SIG-M5 treated with dmso at 0.1 percent for 504 hours (cell line): ENCODE measurements at regions not wholly inside any gene's neighbourhood (a gene's known extent, or its start where the extent isn't known, plus 50 kb on each side); places are given as distances from the start of the nearest gene placed in this dataset.

Experiments used
- DNase-seq: peaks from one replicate; lab custom pipeline; 2025; ENCODE audit not compliant: unreplicated experiment; lab: John Stamatoyannopoulos, UW

DNA sequence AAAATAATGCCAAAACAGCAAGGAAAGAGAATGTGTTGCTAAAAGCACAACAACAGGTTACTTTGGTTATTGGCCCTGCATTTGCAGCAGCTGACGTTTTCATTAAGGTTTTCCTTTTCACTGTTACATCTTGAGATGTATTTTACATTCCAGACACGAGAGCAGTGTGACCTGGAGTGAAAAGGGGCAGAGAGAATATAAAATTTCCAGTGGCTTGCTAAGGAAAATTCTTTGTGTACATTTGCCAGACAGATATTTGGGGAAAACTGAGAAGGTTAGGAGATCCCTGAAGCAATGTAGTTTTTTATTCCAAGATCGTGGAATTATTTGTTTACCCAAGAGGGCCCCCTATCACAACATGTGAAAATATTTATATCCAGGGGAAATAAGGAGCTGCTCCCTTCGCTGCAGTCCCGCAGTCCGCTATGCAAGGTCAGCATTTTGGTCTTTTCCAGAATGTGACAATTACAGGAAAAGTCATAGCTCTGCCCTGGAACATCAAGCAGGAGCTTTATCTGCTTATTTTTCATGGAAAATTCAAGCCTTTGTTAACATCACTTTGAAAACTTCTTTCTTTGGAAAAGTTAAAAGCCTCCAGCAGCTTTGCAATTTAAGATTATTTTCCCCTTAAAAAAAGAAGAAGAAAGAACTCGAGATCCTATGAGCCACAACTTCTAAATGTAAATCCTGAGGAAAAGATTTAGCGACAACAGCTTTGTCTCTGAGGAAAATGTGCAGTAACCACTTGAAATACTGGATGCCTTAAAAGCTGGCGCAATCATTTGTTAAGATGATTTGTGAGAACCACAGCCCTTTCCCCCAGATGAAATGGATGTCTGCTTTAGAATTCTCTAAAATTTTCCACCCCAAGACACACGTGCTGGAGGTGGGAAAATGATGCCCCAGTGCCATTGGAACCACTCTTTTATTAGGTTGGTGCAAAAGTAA is 256.4 kb upstream of the TPM1 start:
- DNase-seq = no peak

DNA sequence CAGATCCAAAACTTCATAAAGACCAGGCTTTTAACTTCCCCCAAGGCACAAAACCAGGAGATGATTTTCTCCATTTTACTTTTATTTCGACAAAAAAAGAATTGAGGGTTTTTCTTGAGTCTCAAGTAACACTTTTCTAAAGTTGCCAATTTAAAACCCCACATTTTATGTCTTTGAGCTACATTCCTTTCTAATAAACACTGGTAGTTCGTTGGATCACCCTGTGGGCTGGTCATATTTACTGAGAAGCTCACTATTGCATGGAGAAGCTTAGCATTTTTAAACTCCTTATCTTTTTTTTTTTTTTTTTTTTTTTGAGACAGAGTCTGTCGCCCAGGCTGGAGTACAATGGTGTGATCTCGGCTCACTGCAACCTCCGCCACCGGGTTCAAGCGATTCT is 255.1 kb upstream of the TPM1 start:
- DNase-seq = no peak

DNA sequence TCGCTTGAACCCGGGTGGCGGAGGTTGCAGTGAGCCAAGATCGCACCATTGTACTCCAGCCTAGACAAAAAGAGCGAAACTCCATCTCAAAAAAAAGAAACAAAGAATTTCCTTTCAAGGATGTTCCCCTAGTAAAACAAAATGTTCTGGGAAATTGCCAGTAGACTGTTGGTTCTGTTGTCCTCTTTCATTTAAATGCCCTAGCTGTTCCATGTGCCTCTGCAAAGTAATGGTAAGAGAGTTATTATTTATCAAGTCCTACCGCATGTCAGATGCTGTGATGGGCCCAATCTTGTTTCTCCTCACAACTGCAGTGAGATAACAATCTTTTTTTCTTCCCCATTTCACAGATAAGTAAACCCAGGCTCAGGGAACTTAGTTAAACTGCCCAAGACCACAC is 254.3 kb upstream of the TPM1 start:
- no peak for DNase-seq

DNA sequence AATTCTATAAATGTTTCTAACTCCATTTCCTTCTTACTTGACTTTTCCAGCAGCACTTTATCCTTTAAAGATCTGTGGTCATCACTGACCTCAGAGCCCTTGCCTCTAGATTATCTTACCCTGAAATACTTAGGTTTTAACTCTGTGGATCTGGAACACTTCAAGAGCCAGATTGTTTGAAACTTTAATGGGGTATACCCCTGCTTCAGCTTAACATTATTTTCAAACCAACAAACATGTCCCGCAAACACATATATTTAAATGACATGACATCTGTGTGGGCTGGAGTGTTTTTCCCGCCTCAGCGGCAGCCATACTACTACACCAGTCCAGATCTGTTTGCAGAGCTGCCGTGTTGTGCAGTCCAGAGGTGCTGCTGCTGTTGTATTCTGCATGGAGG is 252.0 kb upstream of the TPM1 start:
- DNase-seq = no peak

DNA sequence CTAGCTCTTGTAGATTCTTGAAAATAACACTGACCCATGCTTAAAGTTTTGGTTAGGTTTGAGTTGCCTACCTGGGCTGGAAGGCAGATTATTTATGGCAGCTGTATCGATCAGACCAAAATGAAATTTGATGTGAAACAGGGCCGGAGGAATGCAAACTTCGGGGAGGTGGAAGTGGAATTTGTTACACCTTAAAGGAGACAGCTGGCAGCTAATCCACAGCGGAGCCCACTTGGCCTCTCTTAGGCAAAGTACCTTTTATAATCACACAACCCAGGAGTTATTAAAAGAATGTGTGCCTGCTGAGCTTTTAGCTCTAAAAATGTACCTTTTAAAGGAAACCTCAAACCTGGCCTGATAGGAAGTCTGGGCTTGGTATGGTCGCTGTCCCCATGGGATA is 250.9 kb upstream of the TPM1 start:
- DNase-seq = no peak

DNA sequence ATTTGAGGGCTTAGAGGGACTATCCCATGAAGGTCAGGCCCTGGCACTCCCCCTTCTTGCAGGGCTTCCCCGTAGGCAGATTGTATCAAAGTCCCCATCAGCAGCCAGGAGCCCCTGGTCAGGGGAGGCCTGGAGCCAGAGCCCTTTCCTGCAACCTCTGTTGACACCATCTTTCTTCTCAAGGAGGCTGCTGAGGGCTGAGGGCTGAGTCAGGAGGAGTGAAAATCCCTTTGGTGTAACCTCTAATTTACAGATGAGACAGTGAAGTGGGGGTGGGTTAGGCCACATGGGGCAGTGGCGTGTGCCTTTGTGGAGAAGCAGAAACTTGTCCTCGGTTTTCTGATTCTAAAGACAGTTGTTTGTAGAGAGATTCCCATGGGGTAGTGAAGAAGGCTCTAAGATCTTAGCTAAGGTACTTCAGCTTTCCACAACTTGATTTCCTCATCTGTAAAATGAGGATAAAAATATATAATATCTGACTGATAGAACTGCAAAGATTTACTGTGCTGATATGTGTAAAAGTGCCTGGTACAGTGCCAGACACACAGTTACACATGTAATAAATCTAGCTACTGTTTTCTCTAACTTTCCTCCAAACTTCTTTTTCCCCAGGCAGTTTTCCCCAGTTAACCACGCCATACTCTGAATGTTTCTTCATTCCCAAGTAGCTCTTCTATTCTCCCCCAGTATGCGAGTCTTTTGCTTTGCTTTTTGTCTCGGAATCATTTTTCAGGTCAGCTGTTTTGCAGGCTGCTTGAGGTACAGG is 249.4 kb upstream of the TPM1 start:
- no peak for DNase-seq

DNA sequence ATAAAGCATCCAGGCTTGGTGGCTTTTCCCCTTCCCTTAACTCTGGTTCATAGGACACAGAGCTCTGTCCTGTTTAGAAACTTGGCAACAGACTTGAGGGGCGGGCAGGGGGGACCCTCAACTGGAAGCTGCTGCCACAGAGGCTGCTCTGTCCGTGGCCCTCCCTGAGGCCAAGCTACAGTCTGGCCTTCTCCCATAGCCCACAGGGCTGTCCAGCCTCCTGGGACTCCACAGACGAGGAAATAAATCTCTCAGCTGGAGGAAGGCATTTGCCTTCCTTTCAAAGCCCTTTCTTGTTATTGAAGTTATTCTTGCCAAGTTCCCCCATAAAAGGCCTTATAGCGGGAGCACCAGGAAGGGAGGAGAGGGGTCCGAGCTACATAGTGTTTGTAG is 248.8 kb upstream of the TPM1 start:
- DNase-seq = no peak

DNA sequence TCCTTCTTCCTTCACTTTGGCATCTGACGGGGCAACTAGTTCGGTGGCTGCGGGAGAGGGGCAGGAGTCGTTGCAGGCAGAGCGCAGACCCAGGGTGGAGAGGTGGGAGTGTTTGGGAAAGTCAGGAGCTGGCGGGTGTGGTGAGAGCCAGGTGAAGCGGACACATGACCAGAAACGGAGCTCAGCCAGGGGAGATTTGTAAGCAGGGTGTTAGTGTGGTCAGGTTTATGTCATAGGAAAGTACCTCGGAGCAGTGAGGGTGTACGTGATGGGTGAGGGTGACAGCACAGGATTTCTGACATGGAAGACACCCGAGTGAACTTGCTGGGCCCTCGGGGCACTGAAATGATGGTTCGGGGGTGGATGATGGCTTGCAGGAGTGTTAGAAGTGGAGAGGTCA is 247.4 kb upstream of the TPM1 start:
- DNase-seq = no peak

DNA sequence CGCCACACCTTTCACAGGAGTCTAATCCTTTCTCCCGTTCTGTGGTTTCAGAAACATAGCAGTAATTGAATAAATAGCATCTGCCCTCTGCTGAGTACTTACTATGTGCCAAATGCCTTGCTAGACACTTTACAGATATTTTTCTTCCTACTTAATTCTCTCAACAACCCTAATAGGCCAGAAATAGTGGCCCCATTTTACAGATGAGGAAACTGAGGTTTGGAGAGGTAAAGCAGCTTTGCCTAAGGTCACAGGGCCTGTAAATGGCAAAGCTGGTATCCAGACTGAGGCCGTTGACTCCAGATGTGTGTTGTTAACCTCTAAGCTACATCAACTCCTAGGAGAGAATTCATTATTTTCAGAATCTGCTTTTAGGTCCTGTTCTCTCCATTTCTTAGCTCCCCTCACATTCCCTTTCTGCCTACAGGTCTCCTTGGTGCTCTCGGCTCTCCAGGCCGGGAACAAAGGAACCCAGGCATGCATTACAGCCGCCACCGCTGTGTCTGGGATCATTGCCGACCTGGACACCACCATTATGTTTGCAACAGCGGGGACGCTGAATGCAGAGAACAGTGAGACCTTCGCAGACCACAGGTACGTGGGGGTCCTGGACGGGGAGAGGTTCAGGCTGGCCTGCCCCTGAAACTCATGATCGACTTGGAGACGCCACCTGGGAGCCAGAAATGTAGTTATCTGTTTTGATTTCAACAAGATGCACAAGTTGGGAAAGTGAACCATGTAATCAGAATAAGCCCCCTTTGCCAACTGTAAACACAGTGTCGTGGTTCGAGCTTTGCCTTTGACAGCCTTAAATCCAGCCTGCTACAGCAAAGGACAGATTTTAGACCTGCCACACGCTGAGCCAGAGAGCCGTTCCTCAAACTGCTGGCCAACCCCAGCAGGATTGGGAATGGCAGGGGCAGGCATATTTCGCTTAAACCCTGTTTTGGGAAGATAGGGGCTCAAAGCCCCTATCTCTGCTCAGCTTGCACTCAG is 246.5 kb upstream of the TPM1 start:
- no peak for DNase-seq

DNA sequence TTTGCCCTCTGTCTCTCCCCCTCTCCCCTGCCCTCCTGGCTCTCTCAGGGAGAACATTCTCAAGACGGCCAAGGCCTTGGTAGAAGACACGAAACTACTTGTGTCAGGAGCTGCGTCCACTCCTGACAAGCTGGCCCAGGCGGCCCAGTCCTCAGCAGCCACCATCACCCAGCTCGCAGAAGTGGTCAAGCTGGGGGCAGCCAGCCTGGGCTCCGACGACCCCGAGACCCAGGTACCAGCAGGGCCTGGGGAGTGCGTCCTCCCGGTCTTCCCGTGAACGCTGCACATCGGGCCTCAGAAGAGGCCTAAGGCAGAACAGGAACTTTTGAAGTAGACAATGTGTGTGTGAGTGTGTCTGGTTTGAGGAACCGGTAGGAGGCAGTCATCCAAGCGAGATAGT is 245.4 kb upstream of the TPM1 start:
- no peak for DNase-seq

DNA sequence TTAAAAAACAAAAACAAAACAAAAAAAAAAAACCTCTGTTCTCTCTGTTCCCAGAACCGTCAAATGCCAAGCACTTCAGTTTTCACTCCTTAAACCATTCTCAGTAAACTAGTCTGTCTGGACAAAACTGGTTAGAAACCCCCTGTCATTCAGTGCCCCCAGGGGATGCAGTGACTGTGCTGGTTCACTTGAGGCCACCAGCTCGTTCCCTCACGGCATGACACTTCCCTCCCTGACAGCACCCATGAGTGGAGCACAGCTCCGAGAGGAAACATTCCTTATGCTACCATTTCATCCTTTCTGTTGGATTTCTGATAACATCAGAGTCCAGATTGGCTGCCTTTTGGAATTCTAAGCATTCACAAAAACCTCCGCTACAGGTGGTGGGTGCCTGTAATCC is 244.0 kb upstream of the TPM1 start:
- DNase-seq = no peak

DNA sequence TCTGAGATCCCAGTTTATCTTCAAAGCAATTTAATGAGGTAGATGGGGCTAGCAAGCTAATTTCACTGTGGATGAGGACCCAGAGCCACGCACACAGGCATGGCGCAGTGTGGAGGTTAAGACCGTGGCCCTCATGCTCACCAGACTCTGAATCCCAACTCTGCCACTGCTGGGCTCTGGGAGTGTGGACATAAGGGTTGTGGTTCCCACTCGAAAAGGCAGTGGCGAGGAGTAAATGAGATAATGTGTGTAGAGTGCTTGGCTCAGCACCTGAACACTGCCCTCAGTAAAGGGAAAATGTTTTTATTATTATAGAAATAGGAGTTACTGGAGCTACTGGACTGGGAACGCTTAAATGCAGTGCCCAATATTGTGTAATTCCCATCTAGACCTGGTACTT is 243.5 kb upstream of the TPM1 start:
- no peak for DNase-seq

DNA sequence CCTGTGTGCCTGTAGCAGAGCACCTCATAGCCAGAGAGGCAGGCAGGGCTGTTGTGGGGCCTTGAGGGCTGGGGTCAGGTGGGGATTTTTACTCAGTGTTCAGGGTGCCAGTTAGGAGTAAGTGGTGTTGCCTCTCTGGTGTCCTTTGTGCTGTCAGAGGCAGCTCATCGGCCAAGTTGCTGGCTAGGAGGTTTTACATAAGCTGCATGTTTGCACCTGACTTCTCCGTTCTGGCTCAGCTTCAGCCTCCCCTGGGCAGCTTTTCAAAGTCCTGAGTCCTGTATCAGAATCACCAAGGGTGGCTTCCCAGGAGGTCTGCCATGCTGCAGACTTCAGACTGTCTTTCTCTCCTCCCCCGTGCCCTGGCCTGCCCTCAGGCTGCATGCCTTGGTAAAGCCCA is 242.6 kb upstream of the TPM1 start:
- no peak for DNase-seq

DNA sequence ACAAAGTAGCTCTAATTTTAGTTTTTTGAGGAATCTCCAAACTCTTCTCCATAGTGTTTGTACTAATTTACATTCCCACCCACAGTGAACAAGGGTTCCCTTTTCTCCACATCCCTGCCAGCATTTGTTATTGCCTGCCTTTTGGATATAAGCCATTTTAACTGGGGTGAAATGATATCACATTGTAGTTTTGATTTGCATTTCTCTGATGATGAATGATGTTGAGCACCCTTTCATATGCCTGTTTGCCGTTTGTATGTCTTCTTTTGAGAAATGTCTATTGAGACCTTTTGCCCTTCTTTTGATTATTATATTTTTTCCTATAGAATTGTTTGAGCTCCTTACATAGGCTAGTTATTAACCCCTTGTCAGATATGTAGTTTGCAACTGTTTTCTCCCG is 239.9 kb upstream of the TPM1 start:
- no peak for DNase-seq

DNA sequence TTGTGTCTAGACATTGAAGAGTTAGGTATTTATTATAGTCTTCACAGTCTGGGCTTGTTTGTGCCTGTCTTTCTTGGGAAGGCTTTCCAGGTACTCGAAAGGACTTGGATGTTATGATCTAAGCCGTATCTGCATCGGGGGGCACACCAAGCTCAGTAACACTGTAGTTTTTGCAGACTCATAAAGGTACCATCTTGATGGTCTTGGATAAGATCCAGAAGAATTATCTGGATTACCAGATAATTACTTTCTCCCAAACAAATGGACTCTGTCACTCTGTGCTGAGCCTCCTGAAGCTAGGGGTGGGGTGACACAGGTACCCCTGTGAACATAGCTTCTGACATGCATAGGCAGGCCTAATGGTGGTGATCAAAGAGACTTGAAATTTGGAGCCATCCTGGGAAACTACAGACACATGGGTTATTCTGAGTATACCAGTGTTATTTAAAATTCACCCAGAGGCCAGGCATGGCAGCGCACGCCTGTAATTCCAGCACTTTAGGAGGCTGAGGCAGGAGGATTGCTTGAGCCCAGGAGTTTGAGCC is 238.6 kb upstream of the TPM1 start:
- DNase-seq = no peak

DNA sequence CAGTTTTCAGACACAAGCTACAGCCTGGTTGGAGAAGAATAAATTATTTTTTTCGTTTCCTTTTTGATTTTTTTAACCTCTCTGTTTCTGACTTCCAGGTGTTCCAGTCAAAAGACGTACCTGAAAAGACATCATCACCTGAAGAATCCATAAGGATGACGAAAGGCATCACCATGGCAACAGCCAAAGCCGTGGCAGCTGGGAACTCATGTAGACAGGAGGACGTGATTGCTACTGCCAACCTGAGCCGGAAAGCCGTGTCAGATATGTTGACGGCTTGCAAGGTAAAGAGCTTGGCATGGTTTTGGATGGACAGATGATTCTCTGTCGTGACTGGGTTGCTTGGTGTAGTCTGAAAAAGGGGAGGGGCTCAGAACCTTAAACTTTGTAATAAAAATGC is 237.0 kb upstream of the TPM1 start:
- no peak for DNase-seq

DNA sequence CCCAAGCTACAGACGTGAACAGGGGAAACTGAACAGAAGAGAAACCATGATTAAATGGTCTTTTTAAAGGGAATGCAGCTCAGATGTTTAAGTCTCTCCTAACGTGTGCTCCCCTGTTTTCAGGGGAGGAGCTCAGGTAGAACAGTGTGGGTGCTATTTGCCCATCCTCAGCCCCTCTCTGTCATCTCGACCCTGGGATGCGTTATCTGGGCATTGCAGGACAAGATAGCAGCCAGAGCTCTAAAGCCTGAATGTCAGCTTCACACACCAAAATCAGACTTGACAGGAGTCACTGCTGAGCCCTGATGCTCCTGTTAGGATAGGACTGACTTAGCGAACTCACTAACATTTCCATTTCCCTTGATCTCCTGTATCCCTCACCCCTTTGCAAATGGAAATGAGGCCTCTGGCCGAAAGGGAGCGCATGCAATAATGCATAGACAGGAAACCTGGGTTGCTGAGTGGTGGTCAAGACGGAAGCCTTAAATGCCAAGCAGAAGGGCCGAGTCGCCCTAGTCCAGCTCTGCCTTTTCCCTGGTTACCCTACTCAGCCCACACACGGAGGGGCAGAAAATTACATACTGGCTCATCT is 234.9 kb upstream of the TPM1 start:
- no peak for DNase-seq

DNA sequence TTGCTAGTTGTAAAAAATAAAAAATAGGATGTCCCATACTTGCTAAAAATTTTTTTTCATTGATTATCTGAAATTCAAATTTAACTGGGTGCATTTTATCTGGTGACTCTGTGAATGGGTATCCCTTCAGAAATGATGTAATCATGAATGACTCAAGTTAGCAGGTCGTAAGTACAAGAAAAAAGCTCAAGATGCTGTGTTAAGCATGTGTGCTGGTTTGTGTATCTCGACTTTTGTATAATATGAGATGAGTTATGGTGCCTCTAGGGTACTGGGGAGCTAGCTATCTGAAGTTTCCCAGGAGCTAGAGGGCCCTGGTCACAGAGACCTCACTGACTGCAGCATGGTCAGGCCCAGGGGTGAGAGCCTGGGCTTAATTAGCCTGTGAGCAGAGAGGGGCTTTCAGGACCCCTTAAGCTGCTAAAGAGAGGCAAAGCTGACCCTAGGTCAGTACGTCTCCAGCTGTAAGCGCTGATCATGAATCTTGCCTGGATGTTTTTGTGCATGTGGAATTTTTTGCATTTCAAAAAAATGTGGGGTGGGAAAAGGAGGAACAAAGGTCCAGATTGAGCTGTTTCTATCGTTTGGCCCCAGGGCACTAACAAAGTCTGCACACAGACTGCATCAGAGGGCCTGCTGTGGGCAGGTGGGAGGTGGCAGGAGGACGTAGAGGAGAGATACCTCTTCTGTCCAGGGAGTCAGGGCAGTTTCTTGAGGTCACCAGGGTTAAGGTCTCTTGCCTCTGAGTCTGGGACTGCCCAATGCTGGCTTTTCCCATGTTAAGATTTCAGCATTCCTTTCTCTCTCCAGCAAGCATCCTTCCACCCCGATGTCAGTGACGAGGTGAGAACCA is 233.2 kb upstream of the TPM1 start:
- DNase-seq = no peak

DNA sequence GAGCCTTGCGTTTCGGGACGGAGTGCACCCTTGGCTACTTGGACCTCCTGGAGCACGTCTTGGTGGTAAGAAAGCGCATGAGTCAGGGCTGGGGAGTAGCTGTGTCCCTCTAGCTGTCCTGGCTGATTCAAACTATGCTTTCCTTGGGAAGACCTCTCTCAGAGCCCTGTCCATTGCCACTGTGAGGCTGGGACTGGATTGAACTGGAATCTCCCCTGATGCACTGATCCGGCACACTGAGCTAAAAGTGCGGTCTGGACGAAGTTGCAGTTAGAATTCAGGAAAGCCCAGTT is 232.6 kb upstream of the TPM1 start:
- DNase-seq = no peak

DNA sequence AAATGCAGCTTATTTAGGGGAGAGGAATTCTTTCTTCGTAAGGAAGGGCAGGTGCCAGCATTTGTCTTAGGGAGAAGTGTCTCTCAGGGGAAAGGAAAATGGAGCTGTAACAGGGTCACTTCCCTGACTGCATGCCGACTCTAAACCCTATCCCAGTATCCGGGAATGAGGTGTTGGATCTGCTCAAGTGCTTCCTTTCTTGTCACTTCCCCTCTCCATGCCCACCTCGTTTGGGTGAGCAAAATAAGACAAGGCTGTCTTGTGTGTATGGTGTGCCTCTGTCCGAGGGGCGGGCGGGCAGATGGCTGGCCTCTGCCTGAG is 230.1 kb upstream of the TPM1 start:
- DNase-seq = no peak
